ENCODE measurements at regions not wholly inside any gene's neighbourhood (a gene's known extent, or its start where the extent isn't known, plus 50 kb on each side); places are given as distances from the start of the nearest gene placed in this dataset.

DNA sequence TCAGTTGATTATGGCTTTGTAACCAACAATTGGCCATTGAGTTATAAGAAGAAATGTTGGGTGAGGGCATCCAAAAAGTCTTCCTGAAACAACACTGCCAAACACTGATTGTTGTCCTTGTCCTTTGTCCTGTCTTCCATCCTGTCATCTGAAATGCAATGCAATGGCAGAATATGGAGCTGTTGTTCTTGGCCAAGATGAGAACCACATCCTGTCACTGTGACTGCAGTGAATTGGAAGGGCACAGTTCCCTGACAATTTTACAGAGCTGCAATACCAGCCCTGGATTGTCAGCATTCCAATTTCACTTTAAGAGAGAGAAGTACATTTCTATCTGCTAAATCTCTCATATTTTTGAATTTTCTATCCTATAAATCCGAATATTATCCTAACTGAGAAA is 613.3 kb downstream of the FLRT2 start:
- TF ChIP-seq, protein P1, sequence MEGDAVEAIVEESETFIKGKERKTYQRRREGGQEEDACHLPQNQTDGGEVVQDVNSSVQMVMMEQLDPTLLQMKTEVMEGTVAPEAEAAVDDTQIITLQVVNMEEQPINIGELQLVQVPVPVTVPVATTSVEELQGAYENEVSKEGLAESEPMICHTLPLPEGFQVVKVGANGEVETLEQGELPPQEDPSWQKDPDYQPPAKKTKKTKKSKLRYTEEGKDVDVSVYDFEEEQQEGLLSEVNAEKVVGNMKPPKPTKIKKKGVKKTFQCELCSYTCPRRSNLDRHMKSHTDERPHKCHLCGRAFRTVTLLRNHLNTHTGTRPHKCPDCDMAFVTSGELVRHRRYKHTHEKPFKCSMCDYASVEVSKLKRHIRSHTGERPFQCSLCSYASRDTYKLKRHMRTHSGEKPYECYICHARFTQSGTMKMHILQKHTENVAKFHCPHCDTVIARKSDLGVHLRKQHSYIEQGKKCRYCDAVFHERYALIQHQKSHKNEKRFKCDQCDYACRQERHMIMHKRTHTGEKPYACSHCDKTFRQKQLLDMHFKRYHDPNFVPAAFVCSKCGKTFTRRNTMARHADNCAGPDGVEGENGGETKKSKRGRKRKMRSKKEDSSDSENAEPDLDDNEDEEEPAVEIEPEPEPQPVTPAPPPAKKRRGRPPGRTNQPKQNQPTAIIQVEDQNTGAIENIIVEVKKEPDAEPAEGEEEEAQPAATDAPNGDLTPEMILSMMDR (IDR thresholded peaks at IDR 0.05; ENCODE audit: borderline replicate concordance, extremely low read depth, low read length, poor library complexity, severe bottlenecking): peak; percentile 9
- TF ChIP-seq EZH2 (IDR thresholded peaks at IDR 0.05; ENCODE audit: borderline replicate concordance, low read depth, low read length, severe bottlenecking): no peak
